Panc1 (cell line): ENCODE measurements at regions not wholly inside any gene's neighbourhood (a gene's known extent, or its start where the extent isn't known, plus 50 kb on each side); places are given as distances from the start of the nearest gene placed in this dataset.

Source experiments
- ATAC-seq: fragments of 200-7000 bp; cut with Tn5 transposase; 2 replicates; pipeline ENCODE4 v1.9.1; 2020; ENCODE audit warnings: mild to moderate bottlenecking, moderate library complexity
- BruUV-seq: library from RNA; stranded (reverse); fragments of 400-500 nt; replicated peaks from 2 replicates; lab custom pipeline; 2021; lab: Mats Ljungman, UMichigan
- CTCF ChIA-PET: fragments of 300-600 bp; sonication (Branson Sonifier 250); formaldehyde crosslinking; loops from one replicate; lab custom pipeline; 2022; ENCODE audit warnings: antibody characterized with exemption; lab: Charles Lee
- POLR2A ChIA-PET: fragments of 300-600 bp; sonication (Branson Sonifier 250); formaldehyde crosslinking; loops from one replicate; lab custom pipeline; 2022; ENCODE audit warnings: antibody characterized with exemption; lab: Charles Lee
- DNase-seq: peaks from one replicate; pipeline ENCODE4 v3.0.0-alpha.2; 2010; ENCODE audit warnings: low read depth, low spot score
- H3K27ac ChIP-seq: 2 replicates; pipeline ENCODE4 v1.5.1; 2011; ENCODE audit warnings: mild to moderate bottlenecking, low read length, inconsistent platforms
- H3K27me3 ChIP-seq: fragments of 200-500 bp; sonication (Bioruptor generic); 2 replicates; pipeline ENCODE4 v1.6.0; 2014; ENCODE audit warnings: low read length, inconsistent platforms; ENCODE audit not compliant: control insufficient read depth, insufficient read depth
- H3K36me3 ChIP-seq: fragments of 200-500 bp; sonication (Bioruptor generic); 2 replicates; pipeline ENCODE4 v1.5.1; 2014; ENCODE audit warnings: inconsistent platforms, mild to moderate bottlenecking, low read length, moderate library complexity; ENCODE audit not compliant: control insufficient read depth, insufficient read depth
- H3K4me1 ChIP-seq: 2 replicates; pipeline ENCODE4 v1.5.1; 2011; ENCODE audit warnings: inconsistent platforms, mild to moderate bottlenecking, low read length, moderate library complexity; ENCODE audit not compliant: control insufficient read depth, insufficient read depth
- H3K4me3 ChIP-seq, 2 experiments: 2 replicates each; pipeline ENCODE4 v1.5.1; 2011 to 2012; ENCODE audit warnings: low read depth in 2 of 2, low read length in 2 of 2, mild to moderate bottlenecking in 2 of 2, inconsistent platforms in 1 of 2, moderate library complexity in 1 of 2
- H3K9me3 ChIP-seq: fragments of 200-500 bp; sonication (Bioruptor generic); 2 replicates; pipeline ENCODE4 v1.5.1; 2014; ENCODE audit warnings: low read depth, mild to moderate bottlenecking, inconsistent platforms, low read length, moderate library complexity; ENCODE audit not compliant: control insufficient read depth, insufficient read depth
- POLR2AphosphoS5 ChIP-seq: IDR thresholded peaks from 2 replicates; pipeline ENCODE4 v1.6.1; 2012; ENCODE audit warnings: mild to moderate bottlenecking, low read depth, low read length, moderate library complexity
- SIN3A ChIP-seq: IDR thresholded peaks from 2 replicates; pipeline ENCODE4 v1.6.1; 2012; ENCODE audit warnings: low read depth, mild to moderate bottlenecking, low read length, moderate library complexity, borderline replicate concordance; ENCODE audit not compliant: insufficient read depth
- TCF7L2 ChIP-seq: IDR thresholded peaks from 2 replicates; pipeline ENCODE4 v1.6.1; 2011; ENCODE audit warnings: mild to moderate bottlenecking, low read depth, low read length, inconsistent platforms
- in situ Hi-C: cut with HindIII; loops from 2 replicates; pipeline ENCODE4 v1.10.0; 2016; ENCODE audit warnings: low sequenced_read_pairs, low pct_unique_long_range_greater_than_20kb
- intact Hi-C: fragments of 100-400 bp; cut with micrococcal nuclease; formaldehyde crosslinking; loops from one replicate; pipeline ENCODE4 v1.10.0; 2022; ENCODE audit not compliant: unreplicated experiment
- TF ChIP-seq, protein P1 (sequence below): fragments of 450-650 bp; IDR thresholded peaks from 2 replicates; pipeline ENCODE4 v1.5.1; 2017; ENCODE audit warnings: mild to moderate bottlenecking
- TF ChIP-seq, protein P2 (sequence below), 2 experiments: IDR thresholded peaks; 2 replicates each; pipeline ENCODE4 v1.6.1; 2011 to 2012; ENCODE audit warnings: low read depth in 2 of 2, control low read depth in 1 of 2, low read length in 1 of 2, mild to moderate bottlenecking in 1 of 2, moderate library complexity in 1 of 2; ENCODE audit not compliant: insufficient read depth in 1 of 2

DNA sequence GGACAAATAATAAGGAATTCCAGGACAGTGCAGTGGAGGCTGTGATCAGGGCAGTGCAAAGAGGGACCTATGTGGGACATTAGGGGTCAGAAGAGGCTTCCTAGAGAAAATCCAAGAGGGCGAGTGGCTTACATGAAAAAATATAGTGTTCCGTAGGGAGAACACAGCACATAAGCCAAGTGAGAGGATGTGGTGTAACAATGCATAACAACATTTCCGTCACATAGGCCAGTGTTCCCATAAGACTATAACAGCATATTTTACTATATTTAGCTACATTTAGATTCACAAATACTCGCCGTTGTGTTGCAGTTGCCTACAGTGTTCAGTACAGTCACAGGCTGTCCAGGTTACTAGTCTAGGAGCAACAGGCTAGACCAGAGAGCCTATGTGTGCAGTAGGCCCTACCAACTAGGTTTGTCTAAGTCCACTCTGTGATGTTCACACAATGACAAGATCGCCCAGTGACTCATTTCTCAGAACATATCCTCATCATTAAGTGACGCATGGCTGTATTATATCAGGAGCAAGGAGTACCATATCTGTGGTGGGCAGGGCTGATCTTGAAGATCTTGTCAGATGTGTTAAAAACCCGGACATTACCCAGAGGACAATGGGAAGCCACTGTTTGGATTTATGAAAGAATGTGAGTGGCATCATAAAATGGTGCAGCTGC, 74.0 kb upstream of the TBL1X start:
- in situ Hi-C loops, result no loop called here
- BruUV-seq, result no TSS peak
- H3K27ac ChIP-seq, result no peak overlapping the region

DNA sequence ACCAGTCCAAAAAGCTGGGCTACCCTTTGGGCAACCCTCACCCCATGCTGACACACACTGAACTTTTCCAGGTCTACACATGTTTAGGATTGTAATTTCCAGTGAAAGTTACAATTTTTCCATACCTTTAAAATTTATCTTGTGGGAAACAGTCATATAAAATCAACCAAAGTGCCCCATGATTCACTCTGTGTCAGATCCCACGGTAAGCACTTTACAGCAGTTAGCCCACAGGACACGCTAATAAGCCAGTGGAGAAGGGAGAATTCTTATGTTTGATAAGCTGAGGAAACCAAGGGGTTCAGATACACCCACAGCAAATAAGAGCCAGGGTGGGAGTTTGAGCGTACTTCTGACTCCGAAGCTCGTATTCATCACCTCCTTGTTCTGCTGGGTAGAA, 72.4 kb upstream of the TBL1X start:
- intact Hi-C loops (no loop called here), in situ Hi-C loops (no loop called here)
- no peak for ATAC-seq
- H3K36me3 ChIP-seq, result no peaks in the 10 kb centered on the region
- DNase-seq, result no peak
- BruUV-seq, result no TSS peak
- TF ChIP-seq, protein P1, sequence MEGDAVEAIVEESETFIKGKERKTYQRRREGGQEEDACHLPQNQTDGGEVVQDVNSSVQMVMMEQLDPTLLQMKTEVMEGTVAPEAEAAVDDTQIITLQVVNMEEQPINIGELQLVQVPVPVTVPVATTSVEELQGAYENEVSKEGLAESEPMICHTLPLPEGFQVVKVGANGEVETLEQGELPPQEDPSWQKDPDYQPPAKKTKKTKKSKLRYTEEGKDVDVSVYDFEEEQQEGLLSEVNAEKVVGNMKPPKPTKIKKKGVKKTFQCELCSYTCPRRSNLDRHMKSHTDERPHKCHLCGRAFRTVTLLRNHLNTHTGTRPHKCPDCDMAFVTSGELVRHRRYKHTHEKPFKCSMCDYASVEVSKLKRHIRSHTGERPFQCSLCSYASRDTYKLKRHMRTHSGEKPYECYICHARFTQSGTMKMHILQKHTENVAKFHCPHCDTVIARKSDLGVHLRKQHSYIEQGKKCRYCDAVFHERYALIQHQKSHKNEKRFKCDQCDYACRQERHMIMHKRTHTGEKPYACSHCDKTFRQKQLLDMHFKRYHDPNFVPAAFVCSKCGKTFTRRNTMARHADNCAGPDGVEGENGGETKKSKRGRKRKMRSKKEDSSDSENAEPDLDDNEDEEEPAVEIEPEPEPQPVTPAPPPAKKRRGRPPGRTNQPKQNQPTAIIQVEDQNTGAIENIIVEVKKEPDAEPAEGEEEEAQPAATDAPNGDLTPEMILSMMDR, result no peak
- TF ChIP-seq SIN3A (no peak), TCF7L2 (no peak), POLR2AphosphoS5 (no peak)
- no peaks in the 10 kb centered on the region for H3K27me3 ChIP-seq
- ChIA-PET CTCF (no interaction called here), POLR2A (no interaction called here)
- H3K4me1 ChIP-seq, result no peaks in the 10 kb centered on the region
- no peaks in the 10 kb centered on the region for H3K9me3 ChIP-seq
- no peak overlapping the region for H3K4me3 ChIP-seq
- no peak overlapping the region for H3K27ac ChIP-seq

More for the DNA sequence above, 74.0 kb upstream of the TBL1X start:
- H3K36me3 ChIP-seq, result no peaks in the 10 kb centered on the region
- TF ChIP-seq TCF7L2 (no peak), POLR2AphosphoS5 (no peak), SIN3A (no peak)
- TF ChIP-seq, protein P1, result no peak
- TF ChIP-seq, protein P2, sequence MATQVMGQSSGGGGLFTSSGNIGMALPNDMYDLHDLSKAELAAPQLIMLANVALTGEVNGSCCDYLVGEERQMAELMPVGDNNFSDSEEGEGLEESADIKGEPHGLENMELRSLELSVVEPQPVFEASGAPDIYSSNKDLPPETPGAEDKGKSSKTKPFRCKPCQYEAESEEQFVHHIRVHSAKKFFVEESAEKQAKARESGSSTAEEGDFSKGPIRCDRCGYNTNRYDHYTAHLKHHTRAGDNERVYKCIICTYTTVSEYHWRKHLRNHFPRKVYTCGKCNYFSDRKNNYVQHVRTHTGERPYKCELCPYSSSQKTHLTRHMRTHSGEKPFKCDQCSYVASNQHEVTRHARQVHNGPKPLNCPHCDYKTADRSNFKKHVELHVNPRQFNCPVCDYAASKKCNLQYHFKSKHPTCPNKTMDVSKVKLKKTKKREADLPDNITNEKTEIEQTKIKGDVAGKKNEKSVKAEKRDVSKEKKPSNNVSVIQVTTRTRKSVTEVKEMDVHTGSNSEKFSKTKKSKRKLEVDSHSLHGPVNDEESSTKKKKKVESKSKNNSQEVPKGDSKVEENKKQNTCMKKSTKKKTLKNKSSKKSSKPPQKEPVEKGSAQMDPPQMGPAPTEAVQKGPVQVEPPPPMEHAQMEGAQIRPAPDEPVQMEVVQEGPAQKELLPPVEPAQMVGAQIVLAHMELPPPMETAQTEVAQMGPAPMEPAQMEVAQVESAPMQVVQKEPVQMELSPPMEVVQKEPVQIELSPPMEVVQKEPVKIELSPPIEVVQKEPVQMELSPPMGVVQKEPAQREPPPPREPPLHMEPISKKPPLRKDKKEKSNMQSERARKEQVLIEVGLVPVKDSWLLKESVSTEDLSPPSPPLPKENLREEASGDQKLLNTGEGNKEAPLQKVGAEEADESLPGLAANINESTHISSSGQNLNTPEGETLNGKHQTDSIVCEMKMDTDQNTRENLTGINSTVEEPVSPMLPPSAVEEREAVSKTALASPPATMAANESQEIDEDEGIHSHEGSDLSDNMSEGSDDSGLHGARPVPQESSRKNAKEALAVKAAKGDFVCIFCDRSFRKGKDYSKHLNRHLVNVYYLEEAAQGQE (IDR thresholded peaks at IDR 0.05; ENCODE audit: insufficient read depth in 1 of 2, low read depth in 2 of 2, low read length in 1 of 2), result no peak
- intact Hi-C loops, result no loop called here
- no peak overlapping the region for H3K4me3 ChIP-seq
- ATAC-seq (no peak), DNase-seq (no peak)
- H3K9me3 ChIP-seq, result no peaks in the 10 kb centered on the region
- ChIA-PET POLR2A (no interaction called here), CTCF (no interaction called here)
- no peaks in the 10 kb centered on the region for H3K27me3 ChIP-seq
- H3K4me1 ChIP-seq, result no peaks in the 10 kb centered on the region
